T-helper 1 cell (primary cell): ENCODE measurements at regions not wholly inside any gene's neighbourhood (a gene's known extent, or its start where the extent isn't known, plus 50 kb on each side); places are given as distances from the start of the nearest gene placed in this dataset.
"Not testable (repeated sequence)": the region's sequence is repeated elsewhere in the genome, so short reads cannot be mapped to it uniquely, and the experiment has no call there.

Source experiments
- DNase-seq, 5 donors: peaks; one replicate each; pipeline ENCODE4 v3.0.0-alpha.2; 2012 to 2020

DNA sequence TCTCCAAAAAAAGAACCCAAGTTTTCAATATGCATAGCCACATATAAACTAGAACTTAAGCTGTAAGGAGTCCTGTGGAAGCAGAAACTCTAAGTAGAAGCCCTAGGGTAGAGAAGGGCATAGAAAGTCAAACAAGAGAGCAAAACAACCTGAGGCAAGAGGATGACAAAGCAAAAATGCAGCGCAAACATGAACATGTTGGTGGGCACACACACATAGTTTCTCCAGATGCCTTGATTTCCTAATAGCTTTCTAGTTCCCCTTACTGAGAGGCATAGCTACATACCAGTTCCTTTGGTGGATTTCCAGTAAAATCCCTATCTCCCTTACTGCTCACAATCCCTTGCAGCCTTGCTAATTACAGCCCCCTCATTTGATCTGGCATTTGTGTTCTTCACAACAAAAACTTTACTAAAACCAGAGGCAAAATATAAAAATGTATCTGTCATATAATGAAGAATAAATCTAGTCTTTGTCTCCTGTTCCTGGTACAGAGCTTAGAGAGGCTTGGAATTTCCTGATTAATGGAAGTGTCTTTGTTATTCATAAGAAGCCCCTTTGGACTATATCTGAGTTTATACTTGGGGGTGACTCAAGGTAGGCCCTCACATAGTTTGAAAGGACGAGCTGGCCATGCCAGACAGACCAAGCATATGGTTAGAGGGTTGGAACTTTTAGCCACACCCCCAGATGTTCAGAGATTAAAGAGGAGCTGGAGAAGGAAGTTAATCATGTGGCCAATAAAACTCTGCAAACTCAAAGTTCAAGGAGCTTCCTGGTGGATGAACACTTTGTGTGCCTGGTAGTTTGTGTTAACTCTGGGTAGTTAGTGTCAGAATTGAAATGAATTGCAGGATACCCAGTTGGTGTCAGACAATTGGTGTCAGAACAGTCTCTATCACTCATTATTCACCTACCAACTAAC lies 52.7 kb upstream of the ZCCHC13 start:
- DNase-seq: no peak

DNA sequence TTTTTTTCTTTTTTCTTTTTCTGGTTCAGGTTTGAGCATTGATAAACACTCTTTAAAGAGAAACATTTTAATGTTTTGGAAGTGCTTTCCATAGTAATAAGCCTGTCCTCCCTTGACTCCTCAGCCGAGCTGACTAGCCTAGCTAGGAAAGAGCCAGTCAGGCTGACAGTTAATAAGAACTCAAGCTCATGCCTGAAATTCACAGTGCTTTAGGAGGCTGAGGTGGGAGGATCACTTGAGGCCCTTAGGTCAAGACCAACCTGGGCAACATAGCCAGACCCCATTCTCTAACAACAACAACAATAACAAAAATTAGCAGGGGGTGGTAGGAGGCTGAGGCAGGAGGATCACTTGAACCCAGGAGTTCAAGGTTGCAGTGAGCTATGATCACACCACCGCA lies 53.4 kb upstream of the ZCCHC13 start:
- DNase-seq: no peak

DNA sequence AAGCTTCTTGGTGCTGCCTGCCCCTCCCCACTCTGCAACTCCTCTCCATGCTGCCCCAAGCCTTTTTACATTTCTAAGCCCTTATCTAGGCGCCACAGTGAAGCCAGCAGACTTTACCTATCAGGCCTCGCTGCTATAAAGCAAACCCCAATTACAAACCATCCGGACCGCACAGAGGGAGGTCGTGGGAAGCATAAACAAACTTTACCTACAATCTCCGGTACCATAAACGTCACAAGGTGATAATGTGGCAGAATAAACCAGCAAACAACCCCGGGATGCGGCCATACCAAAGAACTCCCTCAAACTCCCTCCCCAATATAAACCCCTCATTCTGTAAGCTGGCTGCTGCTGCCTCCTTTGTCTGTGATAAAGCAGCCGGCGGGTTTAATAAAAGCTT lies 54.0 kb upstream of the ZCCHC13 start:
- DNase-seq: no peak

GRCh38 chrX:74248889-74249288 lies 55.1 kb upstream of the ZCCHC13 start:
- no peak for DNase-seq

GRCh38 chrX:74246524-74246923 lies 57.5 kb upstream of the ZCCHC13 start:
- DNase-seq: no peak

DNA sequence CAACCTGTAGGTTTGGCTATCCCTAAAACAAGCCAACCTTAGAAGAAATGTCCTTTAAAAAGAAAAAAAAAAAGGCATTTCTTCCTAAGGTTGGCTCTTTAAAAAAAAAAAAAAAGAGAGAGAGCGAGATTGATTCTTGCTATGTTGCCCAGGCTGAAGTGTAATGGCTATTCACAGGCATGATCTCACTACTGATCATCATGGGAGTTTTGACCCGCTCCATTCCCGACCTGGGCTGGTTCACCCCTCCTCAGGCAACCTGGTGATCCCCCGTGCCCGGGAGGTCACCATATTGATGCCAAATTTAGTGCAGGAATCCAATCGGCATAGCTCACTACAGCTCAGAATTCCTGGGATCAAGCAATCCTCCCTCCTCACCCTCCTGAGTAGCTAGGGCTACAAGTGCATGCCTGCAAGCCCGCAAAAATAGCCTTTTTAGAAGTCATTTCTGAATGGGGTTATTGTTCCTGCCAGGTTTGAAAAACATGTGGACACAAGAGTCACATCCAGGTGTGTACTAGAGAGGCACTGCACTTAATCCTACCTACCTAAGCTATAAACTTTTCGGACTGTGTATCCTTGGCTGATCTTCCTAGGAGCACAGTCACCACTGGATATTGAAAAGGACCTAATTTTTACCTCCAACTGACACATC lies 61.4 kb upstream of the ZCCHC13 start:
- DNase-seq: no peak

- DNase-seq: no peak
Observed at GRCh38 chrX:74242050-74242449, 61.9 kb upstream of the ZCCHC13 start.

DNA sequence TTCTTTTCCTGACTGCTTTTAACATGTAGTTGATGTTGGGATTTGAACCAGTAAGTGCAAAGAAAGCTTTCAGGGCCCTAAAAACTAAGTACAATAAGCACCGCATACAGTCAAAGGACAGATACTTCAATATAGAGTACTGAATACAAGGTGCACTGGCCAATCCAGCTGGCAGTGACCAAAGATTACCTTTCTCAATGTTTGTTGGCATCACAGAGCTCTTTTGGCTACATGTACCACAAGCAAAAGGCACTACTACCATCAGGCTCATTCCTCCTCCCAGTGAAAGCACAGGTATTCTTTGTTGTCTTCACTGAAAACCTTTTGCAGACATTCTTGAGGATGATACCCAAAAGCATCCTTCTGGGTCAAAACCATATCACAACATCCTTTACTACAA lies 65.2 kb upstream of the ZCCHC13 start:
- DNase-seq: no peak

- DNase-seq: no peak
Observed at GRCh38 chrX:74234818-74235217, 69.2 kb upstream of the ZCCHC13 start.

- no peak for DNase-seq
Observed at GRCh38 chrX:74232859-74233258, 71.1 kb upstream of the ZCCHC13 start.

DNA sequence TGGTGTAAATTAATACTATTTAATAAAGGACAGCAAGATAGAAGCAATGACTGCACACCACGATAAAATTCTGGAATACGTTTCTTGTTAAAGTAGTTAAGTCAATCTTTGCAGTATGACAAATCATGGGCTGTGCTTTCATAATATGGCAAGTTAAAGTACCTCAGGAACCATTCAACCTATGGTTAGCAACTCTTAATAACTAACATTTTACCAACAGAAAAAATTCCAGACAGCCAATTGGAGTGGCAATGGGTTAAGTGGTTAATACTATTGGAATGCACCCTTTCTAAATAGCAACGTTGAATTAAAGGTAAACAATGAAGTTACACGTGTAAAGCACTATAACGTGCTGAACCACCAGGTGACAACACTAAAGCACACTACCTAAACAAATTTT lies 72.4 kb upstream of the ZCCHC13 start:
- no peak for DNase-seq

DNA sequence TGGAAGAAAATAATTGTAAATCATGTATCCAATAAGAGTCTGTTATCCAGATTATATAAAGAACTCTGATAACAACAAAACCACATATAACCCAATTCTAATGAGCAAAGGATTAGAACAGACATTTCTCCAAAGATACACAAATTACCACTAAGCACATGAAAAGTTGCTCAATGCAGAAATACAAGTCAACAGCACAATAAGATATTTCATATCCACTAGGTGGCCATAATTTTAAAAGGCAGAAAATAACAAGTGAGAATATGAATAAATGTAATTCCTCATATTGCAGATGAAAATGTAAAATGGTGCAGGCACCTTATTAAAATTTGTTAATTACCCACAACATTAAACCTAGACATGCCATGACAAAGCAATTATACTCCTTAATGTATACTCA lies 73.9 kb upstream of the ZCCHC13 start:
- no peak for DNase-seq

- no peak for DNase-seq
Observed at GRCh38 chrX:74225111-74225510, 78.9 kb upstream of the ZCCHC13 start.

- DNase-seq: no peak
Observed at GRCh38 chrX:74220277-74220676, 83.7 kb upstream of the ZCCHC13 start.

DNA sequence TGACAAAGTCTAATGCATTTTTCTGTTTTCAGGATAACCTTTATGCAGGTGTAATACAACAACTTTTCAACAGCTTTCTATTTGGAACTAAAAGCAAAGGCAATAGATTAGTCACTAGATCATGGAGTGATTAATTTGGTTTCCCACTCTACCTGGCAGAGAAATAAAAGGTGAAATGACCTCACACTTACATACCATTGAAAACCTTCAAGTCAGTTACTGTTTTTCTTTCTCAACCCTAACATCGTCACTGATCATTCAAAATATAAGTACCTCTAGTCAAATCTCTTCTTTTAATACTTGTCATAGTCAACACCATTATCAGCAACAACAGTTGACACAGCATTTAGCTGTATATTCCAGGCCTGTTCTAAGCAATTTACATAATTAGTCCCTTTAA lies 85.1 kb upstream of the ZCCHC13 start:
- DNase-seq: no peak

DNA sequence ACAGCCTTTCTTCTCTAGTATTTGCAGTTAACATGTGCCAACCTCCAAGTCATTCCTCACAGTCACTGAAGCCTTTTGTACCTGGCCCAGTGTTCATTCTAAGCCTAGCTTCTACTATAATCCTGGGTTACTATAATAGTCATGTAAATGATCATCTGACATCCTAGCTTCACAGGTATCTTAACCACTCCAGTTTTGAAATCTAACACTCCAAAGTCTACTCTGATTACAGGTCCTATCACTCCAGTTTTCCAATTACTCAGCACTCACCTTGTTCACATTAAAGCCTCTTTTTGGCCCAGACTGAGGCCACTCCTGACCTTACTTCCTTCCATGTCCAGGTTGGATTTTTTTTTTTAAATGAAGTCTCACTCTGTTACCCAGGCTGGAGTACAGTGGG lies 87.6 kb upstream of the ZCCHC13 start:
- DNase-seq: no peak

DNA sequence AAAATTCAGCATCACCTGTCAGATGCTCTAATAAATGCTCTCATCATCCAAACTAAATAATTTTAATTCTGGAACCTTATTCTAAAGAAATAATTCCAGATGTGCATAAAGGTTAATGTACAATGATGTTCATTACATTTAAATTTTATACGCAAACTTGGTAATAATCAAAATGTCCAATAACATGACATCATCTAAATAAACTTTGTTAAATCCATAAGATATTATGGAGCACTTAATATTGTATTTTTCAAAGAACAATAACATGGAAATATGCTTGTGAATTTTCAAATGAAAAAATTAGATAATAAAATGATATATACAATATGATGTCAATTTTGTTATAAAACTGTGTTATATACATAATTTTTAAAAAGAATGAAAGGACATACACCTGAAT lies 92.1 kb upstream of the ZCCHC13 start:
- no peak for DNase-seq

DNA sequence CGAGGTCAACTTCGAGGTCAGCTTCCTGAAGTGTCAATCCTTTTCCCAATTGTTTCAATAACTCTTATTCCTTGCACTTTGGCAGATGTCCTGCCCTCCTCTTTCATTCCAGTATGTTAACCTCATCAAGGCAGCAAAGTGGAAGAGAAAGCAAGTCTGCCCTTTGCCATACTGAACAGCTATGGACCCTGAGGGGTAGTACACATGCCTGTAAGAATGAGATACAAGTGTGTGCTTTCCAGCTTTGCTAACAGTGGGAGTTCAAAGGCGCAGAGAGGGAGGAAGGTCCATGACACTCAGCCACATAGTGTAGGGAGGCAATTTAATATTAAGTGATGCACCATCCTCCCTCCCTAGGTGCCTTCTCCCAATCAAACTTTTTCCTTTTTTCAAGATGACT lies 96.4 kb upstream of the ZCCHC13 start:
- DNase-seq: no peak

- no peak for DNase-seq
Observed at GRCh38 chrX:74195605-74196004, 108.4 kb upstream of the ZCCHC13 start.

GRCh38 chrX:74195120-74195519 lies 108.9 kb upstream of the ZCCHC13 start:
- DNase-seq: no peak

- DNase-seq: no peak
Observed at GRCh38 chrX:74187211-74187610, 116.8 kb upstream of the ZCCHC13 start.

GRCh38 chrX:74183047-74183446 lies 120.9 kb upstream of the ZCCHC13 start:
- DNase-seq: not testable (repeated sequence)

DNA sequence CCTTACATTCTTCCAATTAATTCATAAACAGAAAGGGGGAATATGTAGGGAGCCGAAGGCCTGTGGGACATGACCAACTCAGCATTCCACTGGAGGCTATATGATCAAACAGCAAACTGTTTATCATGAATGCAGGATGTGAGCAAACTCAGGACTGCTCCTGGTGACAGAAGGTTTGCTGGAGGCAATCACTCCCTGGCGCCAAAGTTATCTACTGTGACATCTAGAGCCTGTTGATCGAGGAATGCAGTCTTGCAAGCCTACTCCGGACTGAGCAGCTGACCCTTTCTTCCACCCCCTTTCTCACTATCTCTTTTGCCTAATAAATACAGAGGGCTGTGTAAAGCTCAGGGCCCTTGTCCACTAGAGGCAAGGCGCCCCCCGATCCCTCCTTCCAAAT lies 122.0 kb upstream of the ZCCHC13 start:
- not testable (repeated sequence) for DNase-seq

DNA sequence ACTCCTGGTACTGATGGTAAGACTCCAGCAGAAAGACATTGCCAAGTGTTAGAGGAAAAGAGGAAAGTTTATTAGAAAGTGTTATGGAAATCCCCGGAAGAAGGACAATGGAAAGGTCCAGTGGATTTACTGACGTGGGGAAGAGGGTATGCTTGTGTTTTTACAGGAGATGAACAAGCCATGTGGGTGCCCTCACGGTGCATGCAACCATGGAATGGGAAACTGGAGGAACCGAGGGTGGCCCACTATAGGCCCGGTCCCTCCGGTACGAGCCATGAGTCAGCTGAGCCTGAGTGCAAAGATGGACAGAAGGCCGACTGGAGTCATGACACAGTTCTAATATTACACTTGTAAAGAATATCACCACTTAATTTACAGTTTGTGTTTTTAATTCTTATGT lies 123.3 kb upstream of the ZCCHC13 start:
- DNase-seq: no peak
